Upper lobe of left lung (tissue), 6 donors: ENCODE measurements at regions not wholly inside any gene's neighbourhood (a gene's known extent, or its start where the extent isn't known, plus 50 kb on each side); places are given as distances from the start of the nearest gene placed in this dataset.

Experiments
- ATAC-seq, 2 donors: fragments of 200-7000 bp; cut with Tn5 transposase; one replicate each; pipeline ENCODE4 v1.9.1; 2022; ENCODE audit warnings: mild to moderate bottlenecking in 2 of 2, moderate library complexity in 2 of 2; ENCODE audit not compliant: low FRiP score in 2 of 2
- DNase-seq, 2 donors: peaks; one replicate each; pipeline ENCODE4 v3.0.0-alpha.2; 2019 to 2020
- H3K27ac ChIP-seq, 4 donors: fragments of 200-600 bp; sonication (generic); one replicate each; pipeline ENCODE4 v1.5.1; 2016 to 2019
- H3K27me3 ChIP-seq, 4 donors: fragments of 200-600 bp; sonication (generic); one replicate each; pipeline ENCODE4 v1.5.1; 2017 to 2019
- H3K36me3 ChIP-seq, 4 donors: fragments of 200-600 bp; sonication (generic); one replicate each; pipeline ENCODE4 v1.5.1; 2016 to 2019
- H3K4me1 ChIP-seq, 4 donors: fragments of 200-600 bp; sonication (generic); one replicate each; pipeline ENCODE4 v1.5.1; 2018 to 2019
- H3K4me3 ChIP-seq, 4 donors: fragments of 200-600 bp; sonication (generic); one replicate each; pipeline ENCODE4 v1.5.1; 2017 to 2019; ENCODE audit warnings: mild to moderate bottlenecking in 2 of 4, moderate library complexity in 1 of 4
- H3K9me3 ChIP-seq, 4 donors: fragments of 200-600 bp; sonication (generic); one replicate each; pipeline ENCODE4 v1.5.1; 2018 to 2019
- EP300 ChIP-seq, 4 donors: sonication (generic); formaldehyde crosslinking; IDR thresholded peaks; one replicate each; pipeline ENCODE4 v1.5.1; 2017; ENCODE audit warnings: antibody characterized with exemption in 4 of 4, control low read depth in 2 of 4
- POLR2A ChIP-seq, 4 donors: fragments of 450-650 bp; IDR thresholded peaks; one replicate each; pipeline ENCODE4 v1.5.1; 2016 to 2017; ENCODE audit warnings: antibody characterized with exemption in 4 of 4, mild to moderate bottlenecking in 2 of 4
- POLR2AphosphoS5 ChIP-seq, 2 donors: sonication (generic); formaldehyde crosslinking; IDR thresholded peaks; one replicate each; pipeline ENCODE4 v1.5.1; 2017; ENCODE audit warnings: antibody characterized with exemption in 2 of 2
- WGBS, 2 donors: methylation state at CpG; one replicate each; pipeline ENCODE4 v1.1.5; 2017 to 2018; 5-methylcytosine and 5-hydroxymethylcytosine counted together
- TF ChIP-seq, protein P1 (sequence below), 6 experiments: fragments of 450-650 bp in 4 of 6; fragments of 200-600 bp in 2 of 6; sonication (generic) in 2 of 6; IDR thresholded peaks; one replicate each; pipeline ENCODE4 v1.5.1; 2016 to 2019; ENCODE audit warnings: antibody characterized with exemption in 6 of 6
- donor health status: DM: no; HTN: no; CAD: no; lungs with moderate emphysema.
- donor health status: DM: no; HTN: yes; CAD: no; lungs with severe emphysema.

DNA sequence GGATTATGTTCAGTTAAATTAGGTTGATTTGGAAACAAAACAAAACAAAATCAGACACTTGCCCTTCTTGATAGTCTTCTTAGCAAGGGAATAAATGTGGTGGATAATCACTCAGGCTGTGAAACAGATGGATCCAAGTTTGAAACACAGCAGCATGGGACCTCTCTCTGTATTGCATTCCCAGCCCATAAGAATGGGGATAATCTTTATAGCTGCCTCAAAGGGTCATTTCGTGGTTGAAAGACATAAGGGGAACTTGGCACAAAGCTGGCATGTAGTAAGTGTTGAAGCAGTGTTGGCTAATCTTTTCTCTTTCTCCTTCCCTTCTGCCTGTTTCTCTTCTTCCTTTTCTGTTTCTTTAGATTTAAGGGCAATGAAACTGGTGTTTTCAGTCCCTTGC is 333.9 kb upstream of the TLE4 start:
- no peak overlapping the region for H3K27ac ChIP-seq
- DNase-seq (no peak), ATAC-seq (no peak)
- H3K4me3 ChIP-seq, result no peak overlapping the region
- 37 to 46% methylated on average over 1 of the region's 1 CpG for WGBS, 2 donors
- H3K27me3 ChIP-seq, result no peaks in the 10 kb centered on the region
- no peaks in the 10 kb centered on the region for H3K9me3 ChIP-seq
- H3K4me1 ChIP-seq, result no peaks in the 10 kb centered on the region
- no peaks in the 10 kb centered on the region for H3K36me3 ChIP-seq
- TF ChIP-seq POLR2AphosphoS5 (IDR thresholded peaks at IDR 0.05), result no peak
- TF ChIP-seq, protein P1, sequence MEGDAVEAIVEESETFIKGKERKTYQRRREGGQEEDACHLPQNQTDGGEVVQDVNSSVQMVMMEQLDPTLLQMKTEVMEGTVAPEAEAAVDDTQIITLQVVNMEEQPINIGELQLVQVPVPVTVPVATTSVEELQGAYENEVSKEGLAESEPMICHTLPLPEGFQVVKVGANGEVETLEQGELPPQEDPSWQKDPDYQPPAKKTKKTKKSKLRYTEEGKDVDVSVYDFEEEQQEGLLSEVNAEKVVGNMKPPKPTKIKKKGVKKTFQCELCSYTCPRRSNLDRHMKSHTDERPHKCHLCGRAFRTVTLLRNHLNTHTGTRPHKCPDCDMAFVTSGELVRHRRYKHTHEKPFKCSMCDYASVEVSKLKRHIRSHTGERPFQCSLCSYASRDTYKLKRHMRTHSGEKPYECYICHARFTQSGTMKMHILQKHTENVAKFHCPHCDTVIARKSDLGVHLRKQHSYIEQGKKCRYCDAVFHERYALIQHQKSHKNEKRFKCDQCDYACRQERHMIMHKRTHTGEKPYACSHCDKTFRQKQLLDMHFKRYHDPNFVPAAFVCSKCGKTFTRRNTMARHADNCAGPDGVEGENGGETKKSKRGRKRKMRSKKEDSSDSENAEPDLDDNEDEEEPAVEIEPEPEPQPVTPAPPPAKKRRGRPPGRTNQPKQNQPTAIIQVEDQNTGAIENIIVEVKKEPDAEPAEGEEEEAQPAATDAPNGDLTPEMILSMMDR (IDR thresholded peaks at IDR 0.05), result no peak
- TF ChIP-seq EP300 (IDR thresholded peaks at IDR 0.05), result no peak
- no peak for TF ChIP-seq POLR2A (IDR thresholded peaks at IDR 0.05)

DNA sequence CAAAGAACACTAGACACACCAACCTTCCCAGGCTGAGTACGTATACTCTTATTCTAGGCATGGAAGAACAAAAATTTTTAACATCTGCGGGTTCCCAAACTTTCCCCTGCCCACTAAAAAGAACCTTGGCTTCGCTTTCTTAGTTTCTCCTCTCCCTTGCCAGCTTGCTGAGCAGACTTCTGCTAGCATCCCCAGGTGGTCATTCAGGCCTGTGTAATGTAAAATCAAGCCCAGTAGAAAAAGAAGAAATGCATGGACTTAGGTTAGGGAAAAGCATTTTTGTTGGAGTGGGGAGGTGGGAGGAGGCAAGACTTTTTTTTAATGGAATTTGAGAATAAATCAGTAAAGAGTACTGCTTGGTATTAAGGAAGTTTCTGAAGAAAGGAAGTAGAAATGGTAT is 331.0 kb upstream of the TLE4 start:
- Histone ChIP-seq H3K36me3 (no peaks in the 10 kb centered on the region), H3K4me1 (no peaks in the 10 kb centered on the region), H3K4me3 (no peak overlapping the region), H3K27me3 (no peaks in the 10 kb centered on the region), H3K27ac (no peak overlapping the region), H3K9me3 (no peaks in the 10 kb centered on the region)
- DNase-seq, result no peak
- no peak for ATAC-seq
- 90 to 97% methylated on average over 3 of the region's 3 CpGs for WGBS, 2 donors
- TF ChIP-seq, protein P1 (IDR thresholded peaks at IDR 0.05), result no peak
- TF ChIP-seq POLR2A (IDR thresholded peaks at IDR 0.05) (no peak), EP300 (IDR thresholded peaks at IDR 0.05) (no peak), POLR2AphosphoS5 (IDR thresholded peaks at IDR 0.05) (no peak)

DNA sequence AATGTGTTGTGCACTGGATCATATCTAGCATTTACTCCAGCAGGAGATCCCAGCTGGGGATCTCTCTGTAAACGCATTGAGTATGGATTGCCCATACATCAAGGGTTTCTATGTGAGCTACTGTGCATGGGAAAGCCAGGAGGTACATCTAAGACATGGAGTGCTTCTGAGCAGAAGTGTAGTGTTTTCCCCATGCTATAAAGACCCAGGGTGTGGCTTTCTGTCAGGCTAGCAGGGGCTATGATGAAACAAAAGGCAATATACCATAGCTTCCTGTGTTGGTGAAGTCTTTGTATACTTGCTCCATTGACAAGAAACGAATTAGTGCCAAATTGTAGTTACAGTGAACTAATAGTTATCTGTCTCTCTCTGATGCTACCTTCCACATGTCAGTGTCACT is 329.3 kb upstream of the TLE4 start:
- Histone ChIP-seq H3K4me3 (no peak overlapping the region), H3K9me3 (no peaks in the 10 kb centered on the region), H3K36me3 (no peaks in the 10 kb centered on the region), H3K27me3 (no peaks in the 10 kb centered on the region), H3K4me1 (no peaks in the 10 kb centered on the region), H3K27ac (no peak overlapping the region)
- 56 to 66% methylated on average over 2 of the region's 2 CpGs for WGBS, 2 donors
- TF ChIP-seq POLR2AphosphoS5 (IDR thresholded peaks at IDR 0.05), result no peak
- TF ChIP-seq, protein P1 (IDR thresholded peaks at IDR 0.05), result no peak
- no peak for TF ChIP-seq EP300 (IDR thresholded peaks at IDR 0.05)
- TF ChIP-seq POLR2A (IDR thresholded peaks at IDR 0.05), result no peak
- no peak for ATAC-seq
- no peak for DNase-seq

DNA sequence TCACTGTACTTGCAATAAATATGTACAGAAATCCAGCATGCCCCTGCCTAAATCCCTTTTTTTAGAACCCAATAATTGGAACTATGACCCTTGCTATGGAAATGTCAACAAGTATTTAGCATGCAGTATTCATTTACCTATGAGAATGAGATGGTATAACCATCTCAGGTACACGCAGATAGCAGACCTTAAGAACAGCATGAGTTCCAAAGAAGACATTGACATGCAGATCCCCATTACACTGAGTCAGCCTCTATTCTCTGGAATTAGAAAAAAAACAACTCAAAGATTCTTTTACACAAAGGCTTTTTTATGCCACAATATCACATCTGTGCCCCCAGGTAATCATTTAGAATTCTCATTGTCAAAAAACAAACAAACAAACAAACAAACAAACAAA is 325.6 kb upstream of the TLE4 start:
- no peak for DNase-seq
- Histone ChIP-seq H3K9me3 (no peaks in the 10 kb centered on the region), H3K4me1 (no peaks in the 10 kb centered on the region), H3K4me3 (no peak overlapping the region), H3K27ac (no peak overlapping the region), H3K27me3 (no peaks in the 10 kb centered on the region), H3K36me3 (no peaks in the 10 kb centered on the region)
- no peak for ATAC-seq
- WGBS, 2 donors, result 67 to 86% methylated on average over 1 of the region's 1 CpG
- TF ChIP-seq EP300 (IDR thresholded peaks at IDR 0.05) (no peak), POLR2AphosphoS5 (IDR thresholded peaks at IDR 0.05) (no peak), POLR2A (IDR thresholded peaks at IDR 0.05) (no peak)
- TF ChIP-seq, protein P1 (IDR thresholded peaks at IDR 0.05), result no peak

DNA sequence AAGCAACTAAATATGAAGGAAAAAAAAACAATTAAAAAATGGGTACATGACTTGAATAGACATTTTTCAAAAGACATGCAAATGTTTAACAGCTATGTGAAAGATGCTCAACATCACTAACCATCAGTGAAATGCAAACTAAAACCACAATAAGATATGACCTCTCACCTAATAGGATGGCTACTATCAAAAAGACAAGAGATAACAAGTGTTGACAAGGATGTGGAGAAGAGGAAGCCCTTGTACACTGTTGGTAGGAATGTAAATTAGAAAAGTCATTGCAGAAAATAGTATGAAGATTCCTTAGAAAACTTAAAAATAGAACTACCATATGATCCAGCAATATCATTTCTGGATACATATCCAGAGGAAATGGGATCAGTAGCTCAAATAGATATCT is 324.7 kb upstream of the TLE4 start:
- DNase-seq (no peak), ATAC-seq (no peak)
- H3K4me3 ChIP-seq, result no peak overlapping the region
- TF ChIP-seq POLR2A (IDR thresholded peaks at IDR 0.05) (no peak), POLR2AphosphoS5 (IDR thresholded peaks at IDR 0.05) (no peak), EP300 (IDR thresholded peaks at IDR 0.05) (no peak)
- TF ChIP-seq, protein P1 (IDR thresholded peaks at IDR 0.05), result no peak
- no peaks in the 10 kb centered on the region for H3K4me1 ChIP-seq
- no peaks in the 10 kb centered on the region for H3K36me3 ChIP-seq
- no peaks in the 10 kb centered on the region for H3K9me3 ChIP-seq
- no peaks in the 10 kb centered on the region for H3K27me3 ChIP-seq
- H3K27ac ChIP-seq, result no peak overlapping the region
